ENCODE measurements at regions not wholly inside any gene's neighbourhood (a gene's known extent, or its start where the extent isn't known, plus 50 kb on each side); places are given as distances from the start of the nearest gene placed in this dataset.

DNA sequence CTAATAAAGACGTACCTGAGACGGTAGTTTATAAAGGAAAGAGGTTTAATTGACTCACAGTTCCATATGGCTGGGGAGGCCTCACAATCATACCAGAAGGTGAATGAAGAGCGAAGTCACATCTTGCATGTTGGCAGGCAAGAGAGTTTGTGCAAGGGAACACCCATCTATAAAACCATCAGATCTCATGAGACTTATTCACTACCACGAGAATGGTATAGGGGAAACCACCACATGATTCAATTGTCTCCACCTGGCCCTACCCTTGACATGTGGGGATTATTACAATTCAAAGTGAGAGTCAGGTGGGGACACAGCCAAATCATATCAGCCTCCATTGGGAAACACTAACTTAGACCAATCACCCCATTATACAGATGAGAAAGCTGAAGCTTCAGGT, 81.4 kb downstream of the SKA1 start:
- TF ChIP-seq, protein P1, sequence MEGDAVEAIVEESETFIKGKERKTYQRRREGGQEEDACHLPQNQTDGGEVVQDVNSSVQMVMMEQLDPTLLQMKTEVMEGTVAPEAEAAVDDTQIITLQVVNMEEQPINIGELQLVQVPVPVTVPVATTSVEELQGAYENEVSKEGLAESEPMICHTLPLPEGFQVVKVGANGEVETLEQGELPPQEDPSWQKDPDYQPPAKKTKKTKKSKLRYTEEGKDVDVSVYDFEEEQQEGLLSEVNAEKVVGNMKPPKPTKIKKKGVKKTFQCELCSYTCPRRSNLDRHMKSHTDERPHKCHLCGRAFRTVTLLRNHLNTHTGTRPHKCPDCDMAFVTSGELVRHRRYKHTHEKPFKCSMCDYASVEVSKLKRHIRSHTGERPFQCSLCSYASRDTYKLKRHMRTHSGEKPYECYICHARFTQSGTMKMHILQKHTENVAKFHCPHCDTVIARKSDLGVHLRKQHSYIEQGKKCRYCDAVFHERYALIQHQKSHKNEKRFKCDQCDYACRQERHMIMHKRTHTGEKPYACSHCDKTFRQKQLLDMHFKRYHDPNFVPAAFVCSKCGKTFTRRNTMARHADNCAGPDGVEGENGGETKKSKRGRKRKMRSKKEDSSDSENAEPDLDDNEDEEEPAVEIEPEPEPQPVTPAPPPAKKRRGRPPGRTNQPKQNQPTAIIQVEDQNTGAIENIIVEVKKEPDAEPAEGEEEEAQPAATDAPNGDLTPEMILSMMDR (IDR thresholded peaks at IDR 0.05): no peak
- TF ChIP-seq POLR2A (IDR thresholded peaks at IDR 0.05) (no peak), EP300 (IDR thresholded peaks at IDR 0.05) (no peak)

Measured in tibial nerve (tissue), 4 donors.